Panc1 (cell line): ENCODE measurements at regions not wholly inside any gene's neighbourhood (a gene's known extent, or its start where the extent isn't known, plus 50 kb on each side); places are given as distances from the start of the nearest gene placed in this dataset.

ENCODE experiments used
- CTCF ChIP-seq: fragments of 450-650 bp; IDR thresholded peaks from 2 replicates; pipeline ENCODE4 v1.5.1; 2017; ENCODE audit warnings: mild to moderate bottlenecking
- POLR2AphosphoS5 ChIP-seq: IDR thresholded peaks from 2 replicates; pipeline ENCODE4 v1.6.1; 2012; ENCODE audit warnings: mild to moderate bottlenecking, low read depth, low read length, moderate library complexity
- REST ChIP-seq, 2 experiments: IDR thresholded peaks; 2 replicates each; pipeline ENCODE4 v1.6.1; 2011 to 2012; ENCODE audit warnings: low read depth in 2 of 2, control low read depth in 1 of 2, low read length in 1 of 2, mild to moderate bottlenecking in 1 of 2, moderate library complexity in 1 of 2; ENCODE audit not compliant: insufficient read depth in 1 of 2
- SIN3A ChIP-seq: IDR thresholded peaks from 2 replicates; pipeline ENCODE4 v1.6.1; 2012; ENCODE audit warnings: low read depth, mild to moderate bottlenecking, low read length, moderate library complexity, borderline replicate concordance; ENCODE audit not compliant: insufficient read depth

DNA sequence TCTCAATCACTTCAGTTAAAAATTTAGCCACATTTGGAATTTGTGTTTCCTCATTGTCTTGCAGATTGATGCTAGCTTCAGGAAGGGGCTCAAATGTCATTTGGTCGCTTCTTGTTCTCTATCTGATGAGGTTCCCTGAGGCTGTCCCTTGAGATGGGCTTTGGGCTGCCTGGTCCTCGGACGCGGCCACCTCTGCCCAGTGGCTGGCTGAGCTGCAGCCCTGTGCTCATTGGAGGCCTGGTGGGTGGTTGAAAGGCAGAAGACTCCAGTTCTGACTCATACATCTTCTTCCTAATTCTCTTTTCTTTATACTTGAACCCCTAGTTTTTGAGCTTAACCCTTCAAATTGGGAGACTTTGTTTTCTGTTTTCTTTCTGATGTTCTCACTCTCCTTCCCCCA is 78.8 kb upstream of the NTRK2 start:
- TF ChIP-seq REST (IDR thresholded peaks at IDR 0.05; ENCODE audit: insufficient read depth in 1 of 2, low read depth in 2 of 2, low read length in 1 of 2): no peak
- no peak for TF ChIP-seq CTCF
- TF ChIP-seq SIN3A: no peak
- no peak for TF ChIP-seq POLR2AphosphoS5
